WTC11 (cell line): ENCODE measurements at regions not wholly inside any gene's neighbourhood (a gene's known extent, or its start where the extent isn't known, plus 50 kb on each side); places are given as distances from the start of the nearest gene placed in this dataset.

Experiments used
- ATAC-seq: fragments of 200-7000 bp; cut with Tn5 transposase; 2 replicates; pipeline ENCODE4 v1.10.0; 2021; ENCODE audit warnings: mild to moderate bottlenecking, moderate library complexity
- CTCF ChIA-PET: fragments of 300-600 bp; sonication (Branson Sonifier 250); formaldehyde crosslinking; loops from one replicate; lab custom pipeline; 2021; ENCODE audit warnings: antibody characterized with exemption; lab: Charles Lee
- POLR2A ChIA-PET: fragments of 350-600 bp; sonication (Branson Sonifier 250); formaldehyde crosslinking; loops from one replicate; lab custom pipeline; 2021; ENCODE audit warnings: antibody characterized with exemption; lab: Charles Lee
- DNase-seq: peaks from one replicate; pipeline ENCODE4 v3.0.0; 2021; ENCODE audit warnings: low spot score
- H3K27ac Mint-ChIP-seq: 2 replicates; pipeline ENCODE4 v1.8.0; 2021; ENCODE audit warnings: mixed read lengths
- H3K27me3 Mint-ChIP-seq: 2 replicates; pipeline ENCODE4 v1.8.0; 2021; ENCODE audit warnings: low read depth, mild to moderate bottlenecking, moderate library complexity, mixed read lengths
- H3K36me3 Mint-ChIP-seq: 2 replicates; pipeline ENCODE4 v1.8.0; 2021; ENCODE audit warnings: mixed read lengths
- H3K4me1 Mint-ChIP-seq: 2 replicates; pipeline ENCODE4 v1.8.0; 2022; ENCODE audit warnings: mixed read lengths
- H3K4me3 Mint-ChIP-seq: 2 replicates; pipeline ENCODE4 v1.8.0; 2021; ENCODE audit warnings: mild to moderate bottlenecking, moderate library complexity, mixed read lengths
- H3K9me3 Mint-ChIP-seq: 2 replicates; pipeline ENCODE4 v1.8.0; 2021; ENCODE audit warnings: mixed read lengths
- ATF2 ChIP-seq: sonication (generic); formaldehyde crosslinking; IDR thresholded peaks from 2 replicates; pipeline ENCODE4 v1.8.1; 2022; ENCODE audit warnings: low read depth, missing genetic modification reagents, borderline replicate concordance
- ATF6 ChIP-seq: sonication (generic); formaldehyde crosslinking; IDR thresholded peaks from 2 replicates; pipeline ENCODE4 v1.8.1; 2023; ENCODE audit warnings: mild to moderate bottlenecking, missing genetic modification reagents
- CREB1 ChIP-seq: sonication (generic); formaldehyde crosslinking; IDR thresholded peaks from 2 replicates; pipeline ENCODE4 v1.8.0; 2023; ENCODE audit warnings: mild to moderate bottlenecking, missing genetic modification reagents
- ELF4 ChIP-seq: sonication (generic); formaldehyde crosslinking; IDR thresholded peaks from 2 replicates; pipeline ENCODE4 v1.8.1; 2022; ENCODE audit warnings: low read depth, mild to moderate bottlenecking, moderate library complexity, missing genetic modification reagents
- ESRRA ChIP-seq: sonication (generic); formaldehyde crosslinking; IDR thresholded peaks from 2 replicates; pipeline ENCODE4 v1.8.1; 2022; ENCODE audit warnings: mild to moderate bottlenecking, missing genetic modification reagents, borderline replicate concordance
- HMGA2 ChIP-seq: fragments of 250-450 bp; sonication (Bioruptor Pico); IDR thresholded peaks from 2 replicates; pipeline ENCODE4 v1.4.0; 2021; ENCODE audit warnings: mild to moderate bottlenecking, moderate library complexity
- MLX ChIP-seq: sonication (generic); formaldehyde crosslinking; IDR thresholded peaks from 2 replicates; pipeline ENCODE4 v1.8.1; 2023; ENCODE audit warnings: mild to moderate bottlenecking, missing genetic modification reagents, moderate library complexity
- MXD4 ChIP-seq: fragments of 250-450 bp; sonication (Bioruptor Pico); IDR thresholded peaks from 2 replicates; pipeline ENCODE4 v1.8.0; 2021; ENCODE audit warnings: mild to moderate bottlenecking, moderate library complexity, borderline replicate concordance
- NFATC4 ChIP-seq: fragments of 250-450 bp; sonication (Bioruptor Pico); IDR thresholded peaks from 2 replicates; pipeline ENCODE4 v1.9.0; 2021; ENCODE audit warnings: mild to moderate bottlenecking
- NR2C2 ChIP-seq: sonication (generic); formaldehyde crosslinking; IDR thresholded peaks from 2 replicates; pipeline ENCODE4 v1.8.0; 2022; ENCODE audit warnings: mild to moderate bottlenecking, missing genetic modification reagents
- OVOL2 ChIP-seq: fragments of 250-450 bp; sonication (Bioruptor Pico); IDR thresholded peaks from 2 replicates; pipeline ENCODE4 v1.9.0; 2021; ENCODE audit warnings: mild to moderate bottlenecking, borderline replicate concordance
- SMAD4 ChIP-seq: sonication (generic); formaldehyde crosslinking; IDR thresholded peaks from 2 replicates; pipeline ENCODE4 v1.8.0; 2022; ENCODE audit warnings: mild to moderate bottlenecking, missing genetic modification reagents
- TCF7 ChIP-seq: sonication (generic); formaldehyde crosslinking; IDR thresholded peaks from 2 replicates; pipeline ENCODE4 v1.8.0; 2022; ENCODE audit warnings: mild to moderate bottlenecking, low read depth, missing genetic modification reagents, moderate library complexity
- TEAD4 ChIP-seq: sonication (generic); formaldehyde crosslinking; IDR thresholded peaks from 2 replicates; pipeline ENCODE4 v1.8.0; 2022; ENCODE audit warnings: mild to moderate bottlenecking, missing genetic modification reagents
- ZMAT4 ChIP-seq: fragments of 250-450 bp; sonication (Bioruptor Pico); IDR thresholded peaks from 2 replicates; pipeline ENCODE4 v1.9.0; 2021; ENCODE audit warnings: mild to moderate bottlenecking
- ZNF121 ChIP-seq: sonication (generic); formaldehyde crosslinking; IDR thresholded peaks from 2 replicates; pipeline ENCODE4 v1.8.0; 2023; ENCODE audit warnings: missing genetic modification reagents
- ZNF232 ChIP-seq: sonication (generic); formaldehyde crosslinking; IDR thresholded peaks from 2 replicates; pipeline ENCODE4 v1.8.0; 2022; ENCODE audit warnings: mild to moderate bottlenecking, missing genetic modification reagents
- TF ChIP-seq, protein P1 (sequence below): sonication (generic); formaldehyde crosslinking; conservative IDR thresholded peaks from 2 replicates; pipeline ENCODE4 v1.8.1; 2022; ENCODE audit warnings: mild to moderate bottlenecking, missing genetic modification reagents
- TF ChIP-seq, protein P2 (sequence below): fragments of 200-600 bp; IDR thresholded peaks from 2 replicates; pipeline ENCODE4 v1.8.0; 2022; ENCODE audit warnings: antibody characterized with exemption
- TF ChIP-seq, protein P3 (sequence below): fragments of 250-450 bp; sonication (Bioruptor Pico); conservative IDR thresholded peaks from 2 replicates; pipeline ENCODE4 v1.9.0; 2021; ENCODE audit warnings: mild to moderate bottlenecking

DNA sequence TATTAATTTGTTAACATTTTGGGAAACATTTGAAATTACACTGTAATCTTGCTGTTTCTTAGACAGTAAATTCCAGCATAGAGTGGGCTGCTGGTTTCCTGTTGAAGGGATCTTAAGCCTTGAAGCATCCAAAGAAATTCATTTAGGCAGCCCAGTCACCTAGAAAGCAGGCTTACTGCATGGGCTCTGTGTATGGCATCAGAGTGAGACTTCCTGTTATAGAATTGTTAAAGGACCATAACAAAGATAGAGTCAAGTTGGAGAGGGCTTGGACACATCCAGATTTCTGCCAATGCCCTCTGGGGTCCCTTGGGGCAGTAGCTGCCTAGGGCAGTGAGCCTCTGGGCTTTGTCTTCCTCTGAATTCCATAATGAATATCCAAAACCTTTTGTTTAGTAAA, 149.2 kb downstream of the DYRK2 start:
- Mint-ChIP-seq H3K27me3 (no peaks in the 10 kb centered on the region; the same call in 1 of the 2 replicates), H3K27ac (no peak overlapping the region), H3K4me3 (no peak overlapping the region), H3K9me3 (peaks cover 5% of the 10 kb centered on the region; the same call in 1 of the 2 replicates), H3K4me1 (peaks cover 3% of the 10 kb centered on the region; the same call in 1 of the 2 replicates), H3K36me3 (no peaks in the 10 kb centered on the region)
- DNase-seq (no peak), ATAC-seq (no peak)
- no peak for TF ChIP-seq NFATC4 (CRISPR knock-in tag)
- no peak for TF ChIP-seq ELF4 (CRISPR knock-in tag)
- no peak for TF ChIP-seq CREB1
- TF ChIP-seq, protein P1, sequence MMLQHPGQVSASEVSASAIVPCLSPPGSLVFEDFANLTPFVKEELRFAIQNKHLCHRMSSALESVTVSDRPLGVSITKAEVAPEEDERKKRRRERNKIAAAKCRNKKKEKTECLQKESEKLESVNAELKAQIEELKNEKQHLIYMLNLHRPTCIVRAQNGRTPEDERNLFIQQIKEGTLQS (CRISPR knock-in tag), result no peak
- TF ChIP-seq MXD4 (CRISPR knock-in tag), result no peak
- no peak for TF ChIP-seq ZNF232 (CRISPR knock-in tag)
- TF ChIP-seq NR2C2 (CRISPR knock-in tag), result no peak
- TF ChIP-seq, protein P2, sequence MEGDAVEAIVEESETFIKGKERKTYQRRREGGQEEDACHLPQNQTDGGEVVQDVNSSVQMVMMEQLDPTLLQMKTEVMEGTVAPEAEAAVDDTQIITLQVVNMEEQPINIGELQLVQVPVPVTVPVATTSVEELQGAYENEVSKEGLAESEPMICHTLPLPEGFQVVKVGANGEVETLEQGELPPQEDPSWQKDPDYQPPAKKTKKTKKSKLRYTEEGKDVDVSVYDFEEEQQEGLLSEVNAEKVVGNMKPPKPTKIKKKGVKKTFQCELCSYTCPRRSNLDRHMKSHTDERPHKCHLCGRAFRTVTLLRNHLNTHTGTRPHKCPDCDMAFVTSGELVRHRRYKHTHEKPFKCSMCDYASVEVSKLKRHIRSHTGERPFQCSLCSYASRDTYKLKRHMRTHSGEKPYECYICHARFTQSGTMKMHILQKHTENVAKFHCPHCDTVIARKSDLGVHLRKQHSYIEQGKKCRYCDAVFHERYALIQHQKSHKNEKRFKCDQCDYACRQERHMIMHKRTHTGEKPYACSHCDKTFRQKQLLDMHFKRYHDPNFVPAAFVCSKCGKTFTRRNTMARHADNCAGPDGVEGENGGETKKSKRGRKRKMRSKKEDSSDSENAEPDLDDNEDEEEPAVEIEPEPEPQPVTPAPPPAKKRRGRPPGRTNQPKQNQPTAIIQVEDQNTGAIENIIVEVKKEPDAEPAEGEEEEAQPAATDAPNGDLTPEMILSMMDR, result no peak
- no peak for TF ChIP-seq SMAD4 (CRISPR knock-in tag)
- no peak for TF ChIP-seq ZNF121 (CRISPR knock-in tag)
- TF ChIP-seq TEAD4 (CRISPR knock-in tag), result no peak
- TF ChIP-seq OVOL2 (CRISPR knock-in tag), result no peak
- no peak for TF ChIP-seq ATF2 (CRISPR knock-in tag)
- TF ChIP-seq ATF6 (CRISPR knock-in tag), result no peak
- TF ChIP-seq ZMAT4 (CRISPR knock-in tag), result no peak
- TF ChIP-seq ESRRA, result no peak
- TF ChIP-seq, protein P3, sequence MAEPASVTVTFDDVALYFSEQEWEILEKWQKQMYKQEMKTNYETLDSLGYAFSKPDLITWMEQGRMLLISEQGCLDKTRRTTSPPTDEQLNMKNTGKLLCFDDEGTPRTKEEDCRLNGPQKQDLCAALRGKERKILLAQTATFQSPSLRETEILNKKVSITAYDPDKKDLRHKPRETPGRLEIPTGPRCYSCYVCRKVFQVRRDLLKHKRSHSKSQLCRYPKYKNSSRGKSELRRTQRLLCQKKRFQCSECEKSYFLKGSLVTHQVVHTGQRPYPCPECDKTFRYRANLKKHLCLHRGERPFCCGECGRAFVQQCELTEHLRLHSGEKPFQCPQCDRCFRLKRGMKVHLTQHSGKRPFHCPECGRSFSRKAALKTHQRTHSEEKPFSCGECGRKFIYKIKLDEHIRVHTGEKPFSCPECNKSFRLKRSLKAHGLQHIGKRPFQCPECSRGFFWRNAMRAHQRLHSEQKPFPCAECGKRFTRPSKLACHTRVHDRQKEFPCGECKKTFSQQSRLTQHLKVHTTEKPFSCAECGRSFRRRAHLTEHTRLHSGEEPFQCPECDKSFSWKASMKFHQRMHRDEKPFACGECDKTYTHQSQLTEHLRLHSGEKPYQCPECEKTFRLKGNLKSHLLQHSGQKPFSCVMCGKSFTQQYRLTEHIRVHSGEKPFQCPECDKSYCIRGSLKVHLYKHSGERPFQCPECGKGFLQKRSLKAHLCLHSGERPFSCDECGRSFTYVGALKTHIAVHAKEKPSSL (CRISPR knock-in tag), result no peak
- TF ChIP-seq HMGA2 (CRISPR knock-in tag), result no peak
- TF ChIP-seq TCF7 (CRISPR knock-in tag), result no peak
- no peak for TF ChIP-seq MLX (CRISPR knock-in tag)
- ChIA-PET POLR2A (no interaction called here), CTCF (no interaction called here)
